Fibroblast of mammary gland (primary cell): ENCODE measurements at regions not wholly inside any gene's neighbourhood (a gene's known extent, or its start where the extent isn't known, plus 50 kb on each side); places are given as distances from the start of the nearest gene placed in this dataset.
A peak's percentile ranks its signal among the peaks of the same experiment; 100 is the strongest.

Experiments used
- DNase-seq: peaks from one replicate; pipeline ENCODE4 v3.0.0-alpha.2; 2010; ENCODE audit warnings: low read depth
- H3K4me3 ChIP-seq: 2 replicates; pipeline ENCODE4 v1.5.1; 2011; ENCODE audit warnings: low read depth, mild to moderate bottlenecking, low read length, moderate library complexity; ENCODE audit not compliant: control insufficient read depth
- CTCF ChIP-seq: conservative IDR thresholded peaks from 2 replicates; pipeline ENCODE4 v1.5.1; 2011; ENCODE audit warnings: low read depth, low read length, inconsistent platforms; ENCODE audit not compliant: control insufficient read depth, insufficient read depth

DNA sequence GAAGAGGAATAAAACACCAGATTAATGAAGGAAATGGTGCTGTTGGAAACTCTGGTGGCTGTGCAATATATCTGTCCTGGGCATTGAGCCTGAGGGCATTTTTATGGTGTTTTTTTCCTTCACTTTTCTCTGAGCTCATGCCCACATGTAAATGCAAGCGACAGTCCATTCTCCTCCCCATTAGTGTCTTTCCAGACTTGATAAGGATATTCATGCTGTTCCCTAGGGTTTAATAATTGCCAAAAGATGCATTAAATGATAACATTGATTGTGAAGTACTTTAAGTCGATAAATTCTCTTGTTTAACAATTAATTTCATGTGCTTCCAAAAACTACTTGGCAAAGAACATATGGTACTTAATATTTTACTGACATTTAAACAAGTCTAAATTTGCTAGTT, 384.7 kb downstream of the MDFIC start:
- no peak overlapping the region for H3K4me3 ChIP-seq
- no peak for DNase-seq
- TF ChIP-seq CTCF = no peak

- peak; percentile 67 for DNase-seq
- TF ChIP-seq CTCF = no peak
- no peak overlapping the region for H3K4me3 ChIP-seq
Observed at GRCh38 chr7:115300231-115300870, 378.5 kb downstream of the MDFIC start.

GRCh38 chr7:115299397-115300037, 377.6 kb downstream of the MDFIC start:
- no peak for TF ChIP-seq CTCF
- DNase-seq = no peak
- H3K4me3 ChIP-seq = no peak overlapping the region

DNA sequence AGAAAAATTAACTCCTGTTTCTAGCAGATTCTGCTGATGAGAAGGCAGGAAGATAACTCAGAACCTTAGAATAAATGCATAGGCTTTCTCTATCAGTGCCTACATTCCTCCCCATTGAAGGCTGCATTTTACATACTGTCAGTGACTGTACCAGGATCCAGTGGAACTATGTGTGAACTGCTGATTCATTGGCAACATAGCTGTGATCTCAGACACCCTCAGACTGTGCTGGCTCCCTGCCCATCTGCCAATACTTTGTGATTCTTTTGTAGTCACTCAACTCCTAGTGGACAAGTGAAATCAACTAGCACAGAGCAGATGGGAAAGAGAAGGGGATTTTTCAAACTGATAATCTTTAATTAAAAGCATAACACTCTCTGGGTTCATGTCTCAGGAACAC, 375.8 kb downstream of the MDFIC start:
- DNase-seq = peak; percentile 65
- no peak for TF ChIP-seq CTCF
- H3K4me3 ChIP-seq = no peak overlapping the region

DNA sequence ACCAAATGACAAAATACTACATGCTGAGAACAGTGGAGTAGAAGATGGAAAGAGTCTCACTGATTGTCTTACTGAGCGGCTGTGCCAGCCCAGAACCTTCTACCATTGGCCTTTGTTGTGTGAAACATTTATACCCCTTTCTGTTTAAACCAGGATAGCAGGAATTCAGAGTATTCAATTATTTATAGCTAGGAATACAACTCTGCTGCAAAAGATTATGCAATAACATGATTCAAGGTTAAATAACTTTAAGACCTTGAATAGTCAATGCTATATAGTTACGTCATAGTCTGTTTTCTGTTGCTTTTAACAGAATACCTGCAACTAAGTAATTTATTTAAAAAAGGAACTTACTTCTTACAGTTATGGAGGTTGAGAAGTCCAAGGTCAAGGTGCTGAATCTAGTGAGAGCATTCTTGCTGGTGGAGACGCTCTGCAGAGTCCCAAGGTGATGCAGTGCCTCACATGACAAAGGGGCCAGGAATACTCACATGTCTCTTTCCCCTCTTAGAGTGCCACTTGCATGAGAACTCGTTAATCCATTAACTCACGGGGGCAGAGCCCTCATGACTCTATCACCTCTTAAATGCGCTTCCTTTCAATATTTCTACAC, 371.8 kb downstream of the MDFIC start:
- no peak overlapping the region for H3K4me3 ChIP-seq
- TF ChIP-seq CTCF = no peak
- DNase-seq = peak; percentile 14

DNA sequence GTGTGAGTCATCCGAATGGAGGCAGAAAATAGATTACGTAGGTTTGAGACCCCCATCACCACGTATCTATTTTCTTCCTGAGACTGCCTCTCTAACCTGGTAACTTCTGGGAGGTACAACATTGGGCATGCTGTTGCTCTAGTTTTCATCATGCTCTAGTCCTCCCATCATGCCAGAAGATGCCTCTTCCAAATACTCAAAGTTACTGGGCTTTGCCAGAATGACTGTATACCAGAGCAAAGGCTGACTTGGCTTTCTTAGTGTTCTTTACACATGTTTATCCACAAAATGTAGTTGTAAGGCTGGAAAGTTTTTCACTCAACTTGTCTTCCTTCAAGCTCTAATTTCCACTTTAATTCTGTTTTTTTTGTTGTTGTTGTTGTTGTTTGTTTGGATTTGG, 370.5 kb downstream of the MDFIC start:
- no peak for DNase-seq
- TF ChIP-seq CTCF = no peak
- no peak overlapping the region for H3K4me3 ChIP-seq
